ENCODE measurements at regions not wholly inside any gene's neighbourhood (a gene's known extent, or its start where the extent isn't known, plus 50 kb on each side); places are given as distances from the start of the nearest gene placed in this dataset.

- peak overlapping the region; percentile 28 for H3K4me3 ChIP-seq
- DNase-seq (ENCODE audit: low spot score): no peak
- TF ChIP-seq, protein P1, sequence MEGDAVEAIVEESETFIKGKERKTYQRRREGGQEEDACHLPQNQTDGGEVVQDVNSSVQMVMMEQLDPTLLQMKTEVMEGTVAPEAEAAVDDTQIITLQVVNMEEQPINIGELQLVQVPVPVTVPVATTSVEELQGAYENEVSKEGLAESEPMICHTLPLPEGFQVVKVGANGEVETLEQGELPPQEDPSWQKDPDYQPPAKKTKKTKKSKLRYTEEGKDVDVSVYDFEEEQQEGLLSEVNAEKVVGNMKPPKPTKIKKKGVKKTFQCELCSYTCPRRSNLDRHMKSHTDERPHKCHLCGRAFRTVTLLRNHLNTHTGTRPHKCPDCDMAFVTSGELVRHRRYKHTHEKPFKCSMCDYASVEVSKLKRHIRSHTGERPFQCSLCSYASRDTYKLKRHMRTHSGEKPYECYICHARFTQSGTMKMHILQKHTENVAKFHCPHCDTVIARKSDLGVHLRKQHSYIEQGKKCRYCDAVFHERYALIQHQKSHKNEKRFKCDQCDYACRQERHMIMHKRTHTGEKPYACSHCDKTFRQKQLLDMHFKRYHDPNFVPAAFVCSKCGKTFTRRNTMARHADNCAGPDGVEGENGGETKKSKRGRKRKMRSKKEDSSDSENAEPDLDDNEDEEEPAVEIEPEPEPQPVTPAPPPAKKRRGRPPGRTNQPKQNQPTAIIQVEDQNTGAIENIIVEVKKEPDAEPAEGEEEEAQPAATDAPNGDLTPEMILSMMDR (IDR thresholded peaks at IDR 0.05): no peak
- peak overlapping the region in 1 of 2 donors; percentile 11 for H3K27ac ChIP-seq
Observed at GRCh38 chr2:204353823-204354222, 191.5 kb upstream of the PARD3B start.

DNA sequence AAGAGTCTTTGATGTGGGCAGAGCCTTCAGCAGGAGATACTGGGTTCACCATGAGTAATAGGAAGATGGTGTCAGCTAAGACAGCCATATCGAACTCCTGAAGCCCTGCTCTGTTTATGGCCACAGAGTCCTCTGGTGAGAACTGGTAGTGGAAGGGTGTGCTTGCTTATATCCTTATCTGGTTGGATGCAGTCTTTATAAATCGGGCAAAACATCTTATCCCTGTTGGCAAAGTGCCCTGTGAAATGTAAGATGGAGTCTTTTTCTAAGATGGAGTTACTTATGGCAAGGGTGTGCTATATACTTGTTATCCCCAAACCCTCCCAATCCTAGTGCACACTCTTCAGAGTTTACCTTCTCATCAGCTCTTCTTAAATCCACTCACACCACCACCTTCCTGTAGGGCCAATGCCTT, 190.8 kb upstream of the PARD3B start:
- H3K4me3 ChIP-seq: no peak overlapping the region
- TF ChIP-seq, protein P1 (IDR thresholded peaks at IDR 0.05): no peak
- no peak overlapping the region for H3K27ac ChIP-seq
- DNase-seq (ENCODE audit: low spot score): no peak

DNA sequence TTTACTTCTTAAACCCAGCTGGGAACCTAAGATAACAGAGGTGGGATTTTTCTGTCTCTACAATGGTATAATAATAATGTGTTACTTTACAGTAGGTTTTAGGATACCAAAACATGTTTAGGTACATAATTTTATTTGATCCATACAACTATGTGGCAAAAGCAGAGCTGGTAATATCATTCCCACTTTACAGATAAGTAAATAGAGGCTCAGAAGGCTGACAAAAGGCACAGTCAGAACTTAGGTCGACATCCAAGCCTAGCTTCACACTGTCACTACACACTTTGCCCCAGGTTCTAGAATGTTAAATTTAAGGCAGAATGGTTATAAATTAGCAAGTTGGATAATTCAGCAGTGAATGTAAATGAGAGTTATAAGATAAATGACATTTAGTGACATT, 189.6 kb upstream of the PARD3B start:
- H3K4me3 ChIP-seq: no peak overlapping the region
- H3K27ac ChIP-seq: no peak overlapping the region
- TF ChIP-seq, protein P1 (IDR thresholded peaks at IDR 0.05): no peak
- no peak for DNase-seq (ENCODE audit: low spot score)

DNA sequence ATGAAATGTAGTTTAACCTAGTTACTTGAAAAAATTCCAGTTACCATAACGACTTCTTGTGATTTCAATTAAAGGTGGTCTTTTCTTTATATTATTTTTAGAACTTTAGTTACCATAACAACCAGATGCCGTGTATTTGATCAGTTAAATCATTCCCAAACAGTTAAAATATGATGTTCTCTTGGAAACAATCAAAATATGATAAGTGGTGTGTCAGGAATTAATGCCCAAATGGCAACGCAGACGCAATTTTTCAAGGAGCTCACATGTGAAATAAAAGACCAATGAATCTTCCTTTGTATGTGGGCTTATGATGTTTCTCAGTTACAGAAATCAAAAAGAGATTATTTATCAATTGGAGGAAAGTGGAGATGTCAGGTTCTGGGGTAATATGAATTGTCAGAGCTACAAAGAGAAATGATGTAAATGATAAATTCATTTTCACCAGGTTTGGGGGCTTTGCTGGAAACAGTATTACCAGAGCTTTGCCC, 189.1 kb upstream of the PARD3B start:
- Histone ChIP-seq H3K4me3 (no peak overlapping the region), H3K27ac (no peak overlapping the region)
- DNase-seq (ENCODE audit: low spot score): no peak
- TF ChIP-seq, protein P1 (IDR thresholded peaks at IDR 0.05): no peak

DNA sequence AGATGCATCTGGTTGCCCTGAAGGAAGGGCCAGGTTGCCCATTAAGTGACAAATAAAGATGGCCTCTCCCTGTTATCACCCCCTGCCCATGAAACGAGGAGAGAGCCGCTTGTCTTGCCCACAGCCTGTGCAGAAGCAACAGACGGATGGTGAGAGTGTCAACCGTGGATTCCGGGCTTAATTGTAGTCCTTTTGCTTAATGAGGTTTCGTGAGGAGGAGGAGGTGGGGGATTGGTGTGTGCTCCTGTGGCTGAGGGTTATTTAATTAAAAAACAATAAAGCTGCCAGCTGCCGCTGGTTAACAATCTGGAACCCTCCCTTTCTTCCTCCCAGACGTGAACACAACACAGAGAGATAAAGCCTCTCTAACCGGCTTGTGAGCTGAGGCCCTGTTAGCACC, 188.0 kb upstream of the PARD3B start:
- Histone ChIP-seq H3K27ac (no peak overlapping the region), H3K4me3 (no peak overlapping the region)
- TF ChIP-seq, protein P1 (IDR thresholded peaks at IDR 0.05): no peak
- DNase-seq (ENCODE audit: low spot score): no peak

- Histone ChIP-seq H3K27ac (no peak overlapping the region), H3K4me3 (no peak overlapping the region)
- no peak for DNase-seq (ENCODE audit: low spot score)
- TF ChIP-seq, protein P1 (IDR thresholded peaks at IDR 0.05): no peak
Observed at GRCh38 chr2:204359076-204359475, 186.2 kb upstream of the PARD3B start.

DNA sequence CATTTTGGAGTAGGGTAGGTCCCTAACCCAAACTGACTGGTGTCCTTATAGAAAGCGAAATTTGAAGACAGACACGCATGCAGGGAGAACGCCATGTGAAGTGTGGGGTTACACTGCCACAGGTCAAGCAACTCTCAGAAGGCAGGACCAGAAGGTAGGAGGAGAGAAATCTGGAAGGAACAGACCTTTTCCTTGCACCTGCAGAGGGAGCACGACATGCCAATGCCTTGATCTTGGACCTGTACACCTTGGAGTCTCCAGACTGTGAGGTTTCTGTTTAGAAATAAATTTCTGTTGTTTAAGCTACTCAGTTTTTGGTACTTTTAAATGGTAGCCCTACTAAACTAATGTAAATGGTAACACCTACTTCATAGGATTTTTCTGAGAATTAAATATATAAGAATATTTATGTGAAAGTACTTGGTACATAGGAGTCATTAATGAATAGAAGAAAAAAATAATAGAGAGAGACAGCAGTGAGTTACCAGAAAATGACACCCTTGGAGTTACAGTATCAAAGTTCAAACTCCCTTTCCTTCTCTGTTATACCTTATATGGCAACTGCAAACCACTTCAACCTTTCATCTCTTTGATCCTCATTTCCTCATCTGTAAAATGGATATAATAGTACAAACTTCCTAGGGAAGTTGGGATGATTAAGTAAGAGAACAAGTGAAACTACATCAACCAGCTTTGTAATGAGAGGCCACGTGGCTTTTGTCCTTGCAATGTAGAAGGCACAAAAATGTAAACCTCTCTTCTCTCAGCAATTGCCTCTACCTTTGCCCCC, 184.9 kb upstream of the PARD3B start:
- Histone ChIP-seq H3K27ac (no peak overlapping the region), H3K4me3 (no peak overlapping the region)
- DNase-seq (ENCODE audit: low spot score): no peak
- TF ChIP-seq, protein P1 (IDR thresholded peaks at IDR 0.05): no peak
